Transverse colon (tissue), 4 donors: ENCODE measurements at regions not wholly inside any gene's neighbourhood (a gene's known extent, or its start where the extent isn't known, plus 50 kb on each side); places are given as distances from the start of the nearest gene placed in this dataset.

Source experiments
- CTCF ChIP-seq, 5 experiments: fragments of 200-600 bp in 3 of 5; fragments of 450-650 bp in 2 of 5; sonication (generic) in 3 of 5; IDR thresholded peaks; 1 replicate in 2 of 5; 2 replicates in 3 of 5; pipeline ENCODE4 v1.5.1; 2016 to 2017; ENCODE audit warnings: antibody characterized with exemption in 5 of 5, inconsistent platforms in 3 of 5, mild to moderate bottlenecking in 2 of 5, moderate library complexity in 1 of 5
- EP300 ChIP-seq: sonication (generic); formaldehyde crosslinking; IDR thresholded peaks from one replicate; pipeline ENCODE4 v1.6.1; 2017; ENCODE audit warnings: antibody characterized with exemption, low read depth
- POLR2A ChIP-seq: fragments of 450-650 bp; IDR thresholded peaks from one replicate; pipeline ENCODE4 v1.6.1; 2016; ENCODE audit warnings: antibody characterized with exemption, mild to moderate bottlenecking, moderate library complexity
- POLR2AphosphoS5 ChIP-seq, 3 donors: sonication (generic); formaldehyde crosslinking; IDR thresholded peaks; one replicate each; pipeline ENCODE4 v1.6.1; 2016; ENCODE audit warnings: antibody characterized with exemption in 3 of 3

DNA sequence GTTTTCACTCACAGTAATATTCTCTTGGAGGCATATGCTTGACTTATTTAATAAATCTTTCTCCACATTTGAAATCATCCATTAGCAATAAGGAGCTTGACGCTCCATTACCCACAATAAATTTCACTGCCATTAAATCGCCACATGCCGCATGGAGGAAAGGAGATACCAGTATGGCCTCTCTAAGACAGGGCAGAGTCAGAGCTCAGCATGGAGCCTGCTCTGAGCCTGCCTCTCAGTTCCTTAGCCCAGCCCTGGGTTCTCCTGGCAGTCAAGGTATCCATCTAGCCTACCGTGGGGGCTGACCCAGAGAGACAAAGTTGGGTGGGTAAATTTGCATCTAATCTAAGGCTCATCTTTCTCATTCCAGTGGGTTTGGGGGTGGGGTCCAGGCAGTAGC lies 80.3 kb upstream of the CES5A start:
- TF ChIP-seq CTCF (IDR thresholded peaks at IDR 0.05): no peak
- TF ChIP-seq EP300: no peak
- TF ChIP-seq POLR2A: no peak
- TF ChIP-seq POLR2AphosphoS5 (IDR thresholded peaks at IDR 0.05): no peak
